SK-N-SH (cell line): ENCODE measurements at regions not wholly inside any gene's neighbourhood (a gene's known extent, or its start where the extent isn't known, plus 50 kb on each side); places are given as distances from the start of the nearest gene placed in this dataset.

ENCODE experiments used
- CTCF ChIA-PET: fragments of 300-600, 350-600 bp; formaldehyde crosslinking; extraction: SDS; loops from one replicate; lab custom pipeline; 2021; lab: Yijun Ruan, JAX
- POLR2A ChIA-PET: fragments of 350-600 bp; sonication (Branson Sonifier 250); formaldehyde crosslinking; extraction: SDS; loops from one replicate; lab custom pipeline; 2020; ENCODE audit warnings: antibody characterized with exemption, inconsistent platforms; lab: Yijun Ruan, JAX
- DNase-seq: peaks from one replicate; pipeline ENCODE4 v3.0.0; 2012
- H2AFZ ChIP-seq: fragments of 200-600 bp; sonication (generic); 2 replicates; pipeline ENCODE4 v1.8.1; 2016; ENCODE audit warnings: antibody characterized with exemption, mild to moderate bottlenecking, low read depth
- H3F3A ChIP-seq: fragments of 200-600 bp; sonication (generic); replicated peaks from 2 replicates; pipeline ENCODE3; 2016; ENCODE audit warnings: antibody characterized with exemption, mild to moderate bottlenecking; ENCODE audit not compliant: insufficient read depth
- H3K27ac ChIP-seq, 2 experiments: fragments of 200-500 bp in 1 of 2; fragments of 200-600 bp in 1 of 2; sonication (Bioruptor generic) in 1 of 2; sonication (generic), shearing (Covaris generic) in 1 of 2; 2 replicates each; pipeline versions ENCODE4 v1.5.1 to v1.6.1; 2014 to 2016; ENCODE audit warnings: low read depth in 2 of 2, inconsistent platforms in 1 of 2, low read length in 1 of 2, mild to moderate bottlenecking in 1 of 2, mixed read lengths in 1 of 2
- H3K27me3 ChIP-seq: fragments of 200-600 bp; sonication (generic), shearing (Covaris generic); 2 replicates; pipeline ENCODE4 v1.6.1; 2016; ENCODE audit warnings: mixed run types; ENCODE audit not compliant: insufficient read depth
- H3K36me3 ChIP-seq, 2 experiments: fragments of 200-500 bp in 1 of 2; fragments of 200-600 bp in 1 of 2; sonication (Bioruptor generic) in 1 of 2; sonication (generic) in 1 of 2; replicated peaks in 1 of 2; 2 replicates each; pipeline versions ENCODE3 to v1.5.1; 2014 to 2016; ENCODE audit warnings: low read length in 1 of 2, mild to moderate bottlenecking in 1 of 2; ENCODE audit not compliant: insufficient read depth in 2 of 2, control insufficient read depth in 1 of 2
- H3K4me1 ChIP-seq, 2 experiments: fragments of 200-500 bp in 1 of 2; fragments of 200-600 bp in 1 of 2; sonication (Bioruptor generic) in 1 of 2; sonication (generic), shearing (Covaris generic) in 1 of 2; 2 replicates each; pipeline versions ENCODE4 v1.5.1 to v1.6.1; 2014 to 2016; ENCODE audit warnings: low read depth in 1 of 2, low read length in 1 of 2, mixed run types in 1 of 2; ENCODE audit not compliant: insufficient read depth in 2 of 2, control insufficient read depth in 1 of 2
- H3K4me2 ChIP-seq: fragments of 200-600 bp; sonication (generic), shearing (Covaris generic); 2 replicates; pipeline ENCODE4 v1.6.1; 2017; ENCODE audit warnings: mixed run types
- H3K4me3 ChIP-seq, 2 experiments: fragments of 200-500 bp in 1 of 2; fragments of 200-600 bp in 1 of 2; sonication (Bioruptor generic) in 1 of 2; sonication (generic), shearing (Covaris generic) in 1 of 2; 2 replicates each; pipeline versions ENCODE4 v1.5.1 to v1.8.1; 2014 to 2016; ENCODE audit warnings: low read depth in 2 of 2, inconsistent platforms in 1 of 2, low read length in 1 of 2, mild to moderate bottlenecking in 1 of 2, mixed read lengths in 1 of 2, moderate library complexity in 1 of 2
- H3K79me2 ChIP-seq: fragments of 200-600 bp; sonication (generic); 2 replicates; pipeline ENCODE4 v1.8.1; 2017; ENCODE audit warnings: mild to moderate bottlenecking; ENCODE audit not compliant: insufficient read depth
- H3K9ac ChIP-seq: fragments of 200-600 bp; sonication (generic); 2 replicates; pipeline ENCODE4 v1.6.1; 2017; ENCODE audit warnings: mixed run types
- H3K9me2 ChIP-seq: fragments of 200-600 bp; sonication (generic); 2 replicates; pipeline ENCODE4 v1.6.1; 2017; ENCODE audit warnings: mixed run types
- H3K9me3 ChIP-seq: fragments of 200-600 bp; sonication (generic); 2 replicates; pipeline ENCODE4 v1.6.1; 2017; ENCODE audit warnings: mixed run types, mild to moderate bottlenecking, moderate library complexity
- H4K20me1 ChIP-seq: fragments of 200-600 bp; sonication (generic); 2 replicates; pipeline ENCODE4 v1.6.1; 2017; ENCODE audit warnings: mild to moderate bottlenecking, mixed run types; ENCODE audit not compliant: insufficient read depth
- CHD2 ChIP-seq: fragments of 150-350 bp; IDR thresholded peaks from 2 replicates; pipeline ENCODE4 v1.6.1; 2018; ENCODE audit warnings: low read length; ENCODE audit not compliant: partially characterized antibody
- EZH2phosphoT487 ChIP-seq: fragments of 200-600 bp; sonication (generic); IDR thresholded peaks from 2 replicates; pipeline ENCODE4 v1.6.1; 2017; ENCODE audit warnings: low read depth, mixed run types, mild to moderate bottlenecking, antibody characterized with exemption, moderate library complexity, borderline replicate concordance
- FOXJ3 ChIP-seq: sonication (generic); formaldehyde crosslinking; IDR thresholded peaks from 2 replicates; pipeline ENCODE4 v1.5.1; 2020; ENCODE audit warnings: mild to moderate bottlenecking, missing genetic modification reagents
- FOXM1 ChIP-seq: IDR thresholded peaks from 2 replicates; pipeline ENCODE4 v1.4.0; 2012; ENCODE audit warnings: low read depth, mild to moderate bottlenecking
- IRF3 ChIP-seq: fragments of 150-350 bp; IDR thresholded peaks from 2 replicates; pipeline ENCODE4 v1.6.1; 2016; ENCODE audit warnings: mild to moderate bottlenecking, low read depth, low read length
- JUND ChIP-seq: IDR thresholded peaks from 2 replicates; pipeline ENCODE4 v1.4.0; 2012
- MAX ChIP-seq: IDR thresholded peaks from 2 replicates; pipeline ENCODE4 v1.4.0; 2012; ENCODE audit warnings: low read depth
- MEF2A ChIP-seq: IDR thresholded peaks from 2 replicates; pipeline ENCODE4 v1.4.0; 2012; ENCODE audit warnings: low read depth, borderline replicate concordance
- MXI1 ChIP-seq: IDR thresholded peaks from 2 replicates; pipeline ENCODE4 v1.6.1; 2012; ENCODE audit warnings: mild to moderate bottlenecking, low read depth, low read length, improper control_type of control experiment
- NFIC ChIP-seq: IDR thresholded peaks from 2 replicates; pipeline ENCODE4 v1.4.0; 2012; ENCODE audit warnings: borderline replicate concordance
- PBX3 ChIP-seq: IDR thresholded peaks from 2 replicates; pipeline ENCODE4; 2012
- POLR2AphosphoS5 ChIP-seq: IDR thresholded peaks from 2 replicates; pipeline ENCODE4 v1.6.1; 2012; ENCODE audit warnings: low read depth, low read length
- RAD21 ChIP-seq: IDR thresholded peaks from 2 replicates; pipeline ENCODE4 v1.6.1; 2012; ENCODE audit warnings: mild to moderate bottlenecking, low read length
- RCOR1 ChIP-seq: fragments of 150-350 bp; IDR thresholded peaks from 2 replicates; pipeline ENCODE4 v1.6.1; 2017; ENCODE audit warnings: antibody characterized with exemption, low read length
- RFX5 ChIP-seq: IDR thresholded peaks from 2 replicates; pipeline ENCODE4 v1.6.1; 2012; ENCODE audit warnings: mild to moderate bottlenecking, improper control_type of control experiment, low read length
- RXRA ChIP-seq: IDR thresholded peaks from 2 replicates; pipeline ENCODE4 v1.4.0; 2012; ENCODE audit warnings: low read depth, mild to moderate bottlenecking, borderline replicate concordance
- TCF12 ChIP-seq: IDR thresholded peaks from 2 replicates; pipeline ENCODE4 v1.4.0; 2012
- USF1 ChIP-seq: IDR thresholded peaks from 2 replicates; pipeline ENCODE4 v1.4.0; 2012; ENCODE audit warnings: low read depth, borderline replicate concordance
- YY1 ChIP-seq: IDR thresholded peaks from 2 replicates; pipeline ENCODE4 v1.4.0; 2012; ENCODE audit warnings: low read depth, mild to moderate bottlenecking
- WGBS: methylation state at CpG from one replicate; pipeline ENCODE4 v1.1.6; 2017; ENCODE audit warnings: low lambda C conversion rate; 5-methylcytosine and 5-hydroxymethylcytosine counted together
- TF ChIP-seq, protein P1 (sequence below): fragments of 150-350 bp; IDR thresholded peaks from 2 replicates; pipeline ENCODE4 v1.6.1; 2017; ENCODE audit warnings: antibody characterized with exemption, low read length, low read depth, borderline replicate concordance
- TF ChIP-seq, protein P2 (sequence below): fragments of 200-600 bp; sonication (generic); IDR thresholded peaks from 2 replicates; pipeline ENCODE4 v1.6.1; 2017; ENCODE audit warnings: antibody characterized with exemption, mild to moderate bottlenecking, moderate library complexity
- TF ChIP-seq, protein P3 (sequence below): IDR thresholded peaks from 2 replicates; pipeline ENCODE4 v1.4.0; 2012; ENCODE audit warnings: low read depth, borderline replicate concordance

- no peaks in the 10 kb centered on the region for H3K36me3 ChIP-seq
- CTCF ChIA-PET, result interaction anchor here (0.8 kb wide), 1 partner anchor 55 kb away, joined by 3 read pairs; no protein-coding TSS in a partner anchor
Measured at GRCh38 chr5:82523633-82524032, 245.5 kb upstream of the RPS23 start.

DNA sequence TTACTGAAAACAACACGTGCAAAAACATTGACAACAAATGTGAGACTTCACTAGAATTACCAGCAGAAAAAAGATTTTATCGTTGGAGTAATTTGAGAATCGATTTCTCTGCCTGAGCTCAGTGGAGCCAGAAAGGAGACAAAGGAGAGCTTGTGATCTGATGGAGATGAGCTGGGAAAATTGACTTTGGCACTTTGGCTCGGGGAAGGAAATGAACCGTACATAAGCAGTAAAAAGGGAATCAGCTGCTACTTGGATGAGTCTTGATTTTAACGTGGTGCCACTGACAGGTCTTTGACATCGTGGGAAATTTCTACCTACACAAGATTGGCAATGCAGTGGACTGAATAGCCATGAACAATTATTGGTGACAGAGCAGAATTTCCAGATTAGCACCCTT lies 244.7 kb upstream of the RPS23 start:
- WGBS, result 75% methylated on average over 7 of the region's 7 CpGs
- Histone ChIP-seq H3K4me1 (peaks cover 2 to 5% of the 10 kb centered on the region in 2 experiments; a peak in 1 of 4 replicates), H3K4me3 (no peak overlapping the region), H3K9me2 (no peaks in the 10 kb centered on the region), H2AFZ (no peak overlapping the region), H3K36me3 (no peaks in the 10 kb centered on the region), H3F3A (no peaks in the 10 kb centered on the region), H3K4me2 (no peak overlapping the region), H4K20me1 (no peaks in the 10 kb centered on the region), H3K27me3 (no peaks in the 10 kb centered on the region), H3K79me2 (no peaks in the 10 kb centered on the region), H3K9ac (no peak overlapping the region), H3K9me3 (no peaks in the 10 kb centered on the region), H3K27ac (no peak overlapping the region)
- ChIA-PET POLR2A (no interaction called here), CTCF (interaction anchor here (0.8 kb wide), 1 partner anchor 55 kb away, joined by 3 read pairs; no protein-coding TSS in a partner anchor)
- DNase-seq, result no peak
- TF ChIP-seq MAX, result no peak
- TF ChIP-seq, protein P1, sequence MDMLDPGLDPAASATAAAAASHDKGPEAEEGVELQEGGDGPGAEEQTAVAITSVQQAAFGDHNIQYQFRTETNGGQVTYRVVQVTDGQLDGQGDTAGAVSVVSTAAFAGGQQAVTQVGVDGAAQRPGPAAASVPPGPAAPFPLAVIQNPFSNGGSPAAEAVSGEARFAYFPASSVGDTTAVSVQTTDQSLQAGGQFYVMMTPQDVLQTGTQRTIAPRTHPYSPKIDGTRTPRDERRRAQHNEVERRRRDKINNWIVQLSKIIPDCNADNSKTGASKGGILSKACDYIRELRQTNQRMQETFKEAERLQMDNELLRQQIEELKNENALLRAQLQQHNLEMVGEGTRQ, result no peak
- no peak for TF ChIP-seq CHD2
- no peak for TF ChIP-seq RCOR1
- no peak for TF ChIP-seq PBX3
- no peak for TF ChIP-seq NFIC
- TF ChIP-seq MXI1, result no peak
- TF ChIP-seq MEF2A, result no peak
- no peak for TF ChIP-seq IRF3
- TF ChIP-seq, protein P2, sequence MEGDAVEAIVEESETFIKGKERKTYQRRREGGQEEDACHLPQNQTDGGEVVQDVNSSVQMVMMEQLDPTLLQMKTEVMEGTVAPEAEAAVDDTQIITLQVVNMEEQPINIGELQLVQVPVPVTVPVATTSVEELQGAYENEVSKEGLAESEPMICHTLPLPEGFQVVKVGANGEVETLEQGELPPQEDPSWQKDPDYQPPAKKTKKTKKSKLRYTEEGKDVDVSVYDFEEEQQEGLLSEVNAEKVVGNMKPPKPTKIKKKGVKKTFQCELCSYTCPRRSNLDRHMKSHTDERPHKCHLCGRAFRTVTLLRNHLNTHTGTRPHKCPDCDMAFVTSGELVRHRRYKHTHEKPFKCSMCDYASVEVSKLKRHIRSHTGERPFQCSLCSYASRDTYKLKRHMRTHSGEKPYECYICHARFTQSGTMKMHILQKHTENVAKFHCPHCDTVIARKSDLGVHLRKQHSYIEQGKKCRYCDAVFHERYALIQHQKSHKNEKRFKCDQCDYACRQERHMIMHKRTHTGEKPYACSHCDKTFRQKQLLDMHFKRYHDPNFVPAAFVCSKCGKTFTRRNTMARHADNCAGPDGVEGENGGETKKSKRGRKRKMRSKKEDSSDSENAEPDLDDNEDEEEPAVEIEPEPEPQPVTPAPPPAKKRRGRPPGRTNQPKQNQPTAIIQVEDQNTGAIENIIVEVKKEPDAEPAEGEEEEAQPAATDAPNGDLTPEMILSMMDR, result no peak
- no peak for TF ChIP-seq EZH2phosphoT487
- TF ChIP-seq, protein P3, sequence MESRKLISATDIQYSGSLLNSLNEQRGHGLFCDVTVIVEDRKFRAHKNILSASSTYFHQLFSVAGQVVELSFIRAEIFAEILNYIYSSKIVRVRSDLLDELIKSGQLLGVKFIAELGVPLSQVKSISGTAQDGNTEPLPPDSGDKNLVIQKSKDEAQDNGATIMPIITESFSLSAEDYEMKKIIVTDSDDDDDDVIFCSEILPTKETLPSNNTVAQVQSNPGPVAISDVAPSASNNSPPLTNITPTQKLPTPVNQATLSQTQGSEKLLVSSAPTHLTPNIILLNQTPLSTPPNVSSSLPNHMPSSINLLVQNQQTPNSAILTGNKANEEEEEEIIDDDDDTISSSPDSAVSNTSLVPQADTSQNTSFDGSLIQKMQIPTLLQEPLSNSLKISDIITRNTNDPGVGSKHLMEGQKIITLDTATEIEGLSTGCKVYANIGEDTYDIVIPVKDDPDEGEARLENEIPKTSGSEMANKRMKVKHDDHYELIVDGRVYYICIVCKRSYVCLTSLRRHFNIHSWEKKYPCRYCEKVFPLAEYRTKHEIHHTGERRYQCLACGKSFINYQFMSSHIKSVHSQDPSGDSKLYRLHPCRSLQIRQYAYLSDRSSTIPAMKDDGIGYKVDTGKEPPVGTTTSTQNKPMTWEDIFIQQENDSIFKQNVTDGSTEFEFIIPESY, result no peak
- no peak for TF ChIP-seq RFX5
- TF ChIP-seq JUND, result no peak
- no peak for TF ChIP-seq FOXM1
- no peak for TF ChIP-seq RXRA
- TF ChIP-seq USF1, result no peak

More at GRCh38 chr5:82523633-82524032, 245.5 kb upstream of the RPS23 start:
- peaks cover 2 to 5% of the 10 kb centered on the region in 2 experiments; a peak in 1 of 4 replicates for H3K4me1 ChIP-seq
- DNase-seq, result no peak
- no peak overlapping the region for H3K4me3 ChIP-seq
- 67% methylated on average over 2 of the region's 2 CpGs for WGBS
- no peak overlapping the region for H3K27ac ChIP-seq
- H3K27me3 ChIP-seq, result no peaks in the 10 kb centered on the region
- TF ChIP-seq FOXJ3 (CRISPR knock-in tag), result no peak
- no peak for TF ChIP-seq TCF12
- no peak for TF ChIP-seq CHD2
- no peak for TF ChIP-seq POLR2AphosphoS5
- TF ChIP-seq RXRA, result no peak
- no peak for TF ChIP-seq RAD21
- no peak for TF ChIP-seq YY1
- H3K9ac ChIP-seq, result no peak overlapping the region
- H3K9me3 ChIP-seq, result no peaks in the 10 kb centered on the region
- POLR2A ChIA-PET, result no interaction called here
- H3K9me2 ChIP-seq, result no peaks in the 10 kb centered on the region
- no peak overlapping the region for H3K4me2 ChIP-seq
- H4K20me1 ChIP-seq, result no peaks in the 10 kb centered on the region
- H2AFZ ChIP-seq, result no peak overlapping the region
- no peaks in the 10 kb centered on the region for H3K79me2 ChIP-seq
- no peaks in the 10 kb centered on the region for H3F3A ChIP-seq
